Neural progenitor cell (in vitro differentiated cells): ENCODE measurements at regions not wholly inside any gene's neighbourhood (a gene's known extent, or its start where the extent isn't known, plus 50 kb on each side); places are given as distances from the start of the nearest gene placed in this dataset.
"Not testable (repeated sequence)": the region's sequence is repeated elsewhere in the genome, so short reads cannot be mapped to it uniquely, and the experiment has no call there.

ENCODE experiments used
- DNase-seq: peaks from one replicate; pipeline ENCODE4 v3.0.0-alpha.2; 2016; ENCODE audit warnings: low spot score
- H2AFZ ChIP-seq: fragments of 200-600 bp; sonication (generic); replicated peaks from 2 replicates; pipeline ENCODE4 v1.6.1; 2016; ENCODE audit warnings: antibody characterized with exemption
- H3F3A ChIP-seq: fragments of 200-600 bp; sonication (generic); 2 replicates; pipeline ENCODE4 v1.6.1; 2016; ENCODE audit warnings: antibody characterized with exemption, low read depth
- H3K27ac ChIP-seq: fragments of 200-600 bp; sonication (generic); 2 replicates; pipeline ENCODE4 v1.5.1; 2016; ENCODE audit warnings: mild to moderate bottlenecking
- H3K27me3 ChIP-seq: fragments of 200-600 bp; sonication (generic); 2 replicates; pipeline ENCODE4 v1.6.1; 2016; ENCODE audit warnings: mild to moderate bottlenecking, moderate library complexity
- H3K36me3 ChIP-seq: fragments of 200-600 bp; sonication (generic); 2 replicates; pipeline ENCODE4 v1.5.1; 2016
- H3K4me1 ChIP-seq: fragments of 200-600 bp; sonication (generic); 2 replicates; pipeline ENCODE4 v1.6.1; 2016; ENCODE audit warnings: mixed run types
- H3K4me2 ChIP-seq: fragments of 200-600 bp; sonication (generic); 2 replicates; pipeline ENCODE4 v1.6.1; 2016
- H3K4me3 ChIP-seq: fragments of 200-600 bp; sonication (generic); 2 replicates; pipeline ENCODE4 v1.5.1; 2016
- H3K79me2 ChIP-seq: fragments of 200-600 bp; sonication (generic); 2 replicates; pipeline ENCODE4 v1.6.1; 2016; ENCODE audit warnings: low read depth
- H3K9ac ChIP-seq: fragments of 200-600 bp; sonication (generic); 2 replicates; pipeline ENCODE4 v1.6.1; 2016
- H3K9me3 ChIP-seq: fragments of 200-600 bp; sonication (generic); 2 replicates; pipeline ENCODE4 v1.5.1; 2016; ENCODE audit warnings: low read depth
- H4K20me1 ChIP-seq: fragments of 200-600 bp; sonication (generic); 2 replicates; pipeline ENCODE4 v1.6.1; 2016; ENCODE audit warnings: low read depth
- H3K27ac Mint-ChIP-seq: 3 replicates; pipeline ENCODE4 v1.8.0; 2021; ENCODE audit warnings: mixed read lengths
- H3K27me3 Mint-ChIP-seq: 2 replicates; pipeline ENCODE4 v1.8.0; 2022; ENCODE audit warnings: low read depth, mild to moderate bottlenecking, inconsistent platforms, moderate library complexity, mixed read lengths; ENCODE audit not compliant: insufficient read depth
- H3K36me3 Mint-ChIP-seq: 3 replicates; pipeline ENCODE4 v1.8.0; 2021; ENCODE audit warnings: mixed read lengths
- H3K4me1 Mint-ChIP-seq: 3 replicates; pipeline ENCODE4 v1.8.0; 2021; ENCODE audit warnings: mixed read lengths
- H3K4me3 Mint-ChIP-seq: 3 replicates; pipeline ENCODE4 v1.8.0; 2021; ENCODE audit warnings: mild to moderate bottlenecking, moderate library complexity, mixed read lengths
- H3K9me3 Mint-ChIP-seq: 3 replicates; pipeline ENCODE4 v1.8.0; 2020; ENCODE audit warnings: mixed read lengths
- CTCF ChIP-seq: fragments of 200-600 bp; sonication (generic); IDR thresholded peaks from 2 replicates; pipeline ENCODE4 v1.5.1; 2017; ENCODE audit warnings: antibody characterized with exemption, mild to moderate bottlenecking
- EZH2 ChIP-seq: fragments of 200-600 bp; sonication (generic); IDR thresholded peaks from 2 replicates; pipeline ENCODE4 v1.6.1; 2017; ENCODE audit warnings: antibody characterized with exemption, mild to moderate bottlenecking, moderate library complexity
- EZH2phosphoT487 ChIP-seq: fragments of 200-600 bp; sonication (generic); IDR thresholded peaks from 2 replicates; pipeline ENCODE4 v1.6.1; 2017; ENCODE audit warnings: antibody characterized with exemption

- not testable (repeated sequence) for H3K36me3 ChIP-seq, H3K9me3 Mint-ChIP-seq, H3K4me3 ChIP-seq, H3K4me3 Mint-ChIP-seq, H3F3A ChIP-seq, H3K27ac Mint-ChIP-seq, H3K4me1 Mint-ChIP-seq, H3K27me3 ChIP-seq, H4K20me1 ChIP-seq, H3K9ac ChIP-seq, H3K36me3 Mint-ChIP-seq, H3K27ac ChIP-seq, H3K9me3 ChIP-seq, H3K4me2 ChIP-seq, H3K79me2 ChIP-seq, H3K4me1 ChIP-seq, H3K27me3 Mint-ChIP-seq, H2AFZ ChIP-seq, DNase-seq
These were observed 69.1 kb downstream of the ZNF518B start for GRCh38 chr4:10388146-10388545.

- Mint-ChIP-seq H3K9me3 (no peaks in the 10 kb centered on the region), H3K4me1 (no peaks in the 10 kb centered on the region), H3K27me3 (no peaks in the 10 kb centered on the region), H3K27ac (no peak overlapping the region), H3K4me3 (no peak overlapping the region), H3K36me3 (no peaks in the 10 kb centered on the region)
- no peaks in the 10 kb centered on the region for H3K4me1 ChIP-seq
- DNase-seq = no peak
- H3K79me2 ChIP-seq = no peaks in the 10 kb centered on the region
- no peaks in the 10 kb centered on the region for H3F3A ChIP-seq
- no peaks in the 10 kb centered on the region for H3K36me3 ChIP-seq
- H4K20me1 ChIP-seq = no peaks in the 10 kb centered on the region
- no peak overlapping the region for H3K27ac ChIP-seq
- H3K4me3 ChIP-seq = no peak overlapping the region
- H3K27me3 ChIP-seq = no peaks in the 10 kb centered on the region
- TF ChIP-seq CTCF = no peak
- H3K9ac ChIP-seq = no peak overlapping the region
- no peak overlapping the region for H2AFZ ChIP-seq
- no peaks in the 10 kb centered on the region for H3K9me3 ChIP-seq
- no peak overlapping the region for H3K4me2 ChIP-seq
These were observed 71.2 kb downstream of the ZNF518B start for GRCh38 chr4:10385994-10386394.

GRCh38 chr4:10384974-10385373 is 72.3 kb downstream of the ZNF518B start:
- Histone ChIP-seq H3K9ac (no peak overlapping the region), H3F3A (no peaks in the 10 kb centered on the region), H3K9me3 (no peaks in the 10 kb centered on the region), H3K4me1 (no peaks in the 10 kb centered on the region), H3K27ac (no peak overlapping the region), H3K36me3 (no peaks in the 10 kb centered on the region), H4K20me1 (no peaks in the 10 kb centered on the region), H2AFZ (no peak overlapping the region), H3K27me3 (no peaks in the 10 kb centered on the region), H3K4me3 (no peak overlapping the region), H3K4me2 (no peak overlapping the region), H3K79me2 (no peaks in the 10 kb centered on the region)
- no peaks in the 10 kb centered on the region for H3K27me3 Mint-ChIP-seq
- H3K4me3 Mint-ChIP-seq = no peak overlapping the region
- H3K4me1 Mint-ChIP-seq = no peaks in the 10 kb centered on the region
- DNase-seq = no peak
- no peak overlapping the region for H3K27ac Mint-ChIP-seq
- H3K9me3 Mint-ChIP-seq = no peaks in the 10 kb centered on the region
- H3K36me3 Mint-ChIP-seq = no peaks in the 10 kb centered on the region
- TF ChIP-seq CTCF (no peak), EZH2 (no peak), EZH2phosphoT487 (no peak)

- H3K27ac Mint-ChIP-seq = no peak overlapping the region
- no peaks in the 10 kb centered on the region for H3K9me3 Mint-ChIP-seq
These were observed 73.8 kb downstream of the ZNF518B start for GRCh38 chr4:10383417-10383816.

GRCh38 chr4:10382171-10382570 is 75.1 kb downstream of the ZNF518B start:
- H3K4me1 ChIP-seq, H3K27me3 ChIP-seq, H3K9ac ChIP-seq, H3K4me2 ChIP-seq, H3K27ac ChIP-seq, DNase-seq, H3K4me3 Mint-ChIP-seq, H3F3A ChIP-seq, H3K79me2 ChIP-seq, H2AFZ ChIP-seq, H3K27ac Mint-ChIP-seq, H3K27me3 Mint-ChIP-seq, H3K4me1 Mint-ChIP-seq, H3K9me3 Mint-ChIP-seq, H3K36me3 Mint-ChIP-seq, H3K4me3 ChIP-seq, H3K36me3 ChIP-seq, H3K9me3 ChIP-seq, H4K20me1 ChIP-seq: not testable (repeated sequence)

More at GRCh38 chr4:10383417-10383816, 73.8 kb downstream of the ZNF518B start:
- H2AFZ ChIP-seq = no peak overlapping the region
- Mint-ChIP-seq H3K36me3 (no peaks in the 10 kb centered on the region), H3K4me3 (no peak overlapping the region), H3K27me3 (no peaks in the 10 kb centered on the region), H3K4me1 (no peaks in the 10 kb centered on the region)
- TF ChIP-seq EZH2phosphoT487 (no peak), EZH2 (no peak), CTCF (no peak)
- H3K9ac ChIP-seq = no peak overlapping the region
- no peaks in the 10 kb centered on the region for H3K9me3 ChIP-seq
- no peaks in the 10 kb centered on the region for H3K36me3 ChIP-seq
- H3K4me1 ChIP-seq = no peaks in the 10 kb centered on the region
- H4K20me1 ChIP-seq = no peaks in the 10 kb centered on the region
- no peak for DNase-seq
- no peaks in the 10 kb centered on the region for H3F3A ChIP-seq
- H3K4me2 ChIP-seq = no peak overlapping the region
- no peaks in the 10 kb centered on the region for H3K79me2 ChIP-seq
- no peaks in the 10 kb centered on the region for H3K27me3 ChIP-seq
- H3K4me3 ChIP-seq = no peak overlapping the region
- no peak overlapping the region for H3K27ac ChIP-seq
